ENCODE measurements at regions not wholly inside any gene's neighbourhood (a gene's known extent, or its start where the extent isn't known, plus 50 kb on each side); places are given as distances from the start of the nearest gene placed in this dataset.

DNA sequence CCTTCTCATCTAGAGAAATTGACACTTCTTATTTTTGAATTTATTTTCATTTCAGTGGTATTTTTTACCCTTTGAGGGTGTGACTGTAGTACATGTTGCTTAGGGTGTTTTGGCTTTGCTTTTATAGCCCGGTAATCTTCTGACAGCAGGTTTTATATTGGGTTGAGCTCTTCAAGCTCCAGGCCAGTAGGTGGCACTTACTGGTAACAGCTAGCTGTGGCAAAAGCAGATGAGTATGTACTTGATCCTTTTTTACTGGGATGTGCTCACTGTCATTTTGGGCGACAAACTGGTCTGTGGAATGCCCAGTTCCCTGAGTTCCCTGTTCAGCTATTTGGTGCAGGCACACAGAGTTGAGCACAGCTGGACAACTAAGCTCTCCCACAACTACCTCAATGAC is 916.2 kb upstream of the B3GALT2 start:
- Mint-ChIP-seq H3K4me3 (no peak overlapping the region), H3K27ac (no peak overlapping the region), H3K27me3 (ENCODE audit: low read depth in 2 of 2) (no peaks in the 10 kb centered on the region), H3K36me3 (no peaks in the 10 kb centered on the region), H3K4me1 (no peaks in the 10 kb centered on the region), H3K9me3 (peaks cover 0 to 2% of the 10 kb centered on the region in 2 donors)
- TF ChIP-seq, protein P1, sequence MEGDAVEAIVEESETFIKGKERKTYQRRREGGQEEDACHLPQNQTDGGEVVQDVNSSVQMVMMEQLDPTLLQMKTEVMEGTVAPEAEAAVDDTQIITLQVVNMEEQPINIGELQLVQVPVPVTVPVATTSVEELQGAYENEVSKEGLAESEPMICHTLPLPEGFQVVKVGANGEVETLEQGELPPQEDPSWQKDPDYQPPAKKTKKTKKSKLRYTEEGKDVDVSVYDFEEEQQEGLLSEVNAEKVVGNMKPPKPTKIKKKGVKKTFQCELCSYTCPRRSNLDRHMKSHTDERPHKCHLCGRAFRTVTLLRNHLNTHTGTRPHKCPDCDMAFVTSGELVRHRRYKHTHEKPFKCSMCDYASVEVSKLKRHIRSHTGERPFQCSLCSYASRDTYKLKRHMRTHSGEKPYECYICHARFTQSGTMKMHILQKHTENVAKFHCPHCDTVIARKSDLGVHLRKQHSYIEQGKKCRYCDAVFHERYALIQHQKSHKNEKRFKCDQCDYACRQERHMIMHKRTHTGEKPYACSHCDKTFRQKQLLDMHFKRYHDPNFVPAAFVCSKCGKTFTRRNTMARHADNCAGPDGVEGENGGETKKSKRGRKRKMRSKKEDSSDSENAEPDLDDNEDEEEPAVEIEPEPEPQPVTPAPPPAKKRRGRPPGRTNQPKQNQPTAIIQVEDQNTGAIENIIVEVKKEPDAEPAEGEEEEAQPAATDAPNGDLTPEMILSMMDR (IDR thresholded peaks at IDR 0.05): no peak
- Histone ChIP-seq H3K27me3 (ENCODE audit: control insufficient read depth, insufficient read depth, low read length) (no peaks in the 10 kb centered on the region), H3K36me3 (ENCODE audit: control insufficient read depth, insufficient read depth, low read length) (no peaks in the 10 kb centered on the region), H3K9me3 (ENCODE audit: control insufficient read depth, insufficient read depth, low read length) (peaks cover 5% of the 10 kb centered on the region), H3K4me1 (ENCODE audit: control insufficient read depth, insufficient read depth, low read length) (no peaks in the 10 kb centered on the region), H3K4me3 (ENCODE audit: low read length) (no peak overlapping the region), H3K27ac (ENCODE audit: low read length) (no peak overlapping the region)
- WGBS (ENCODE audit: insufficient coverage): 62% methylated on average over 2 of the region's 2 CpGs
- no peak for ATAC-seq
- intact Hi-C loops (cut with micrococcal nuclease): no loop called here
- DNase-seq: no peak

DNA sequence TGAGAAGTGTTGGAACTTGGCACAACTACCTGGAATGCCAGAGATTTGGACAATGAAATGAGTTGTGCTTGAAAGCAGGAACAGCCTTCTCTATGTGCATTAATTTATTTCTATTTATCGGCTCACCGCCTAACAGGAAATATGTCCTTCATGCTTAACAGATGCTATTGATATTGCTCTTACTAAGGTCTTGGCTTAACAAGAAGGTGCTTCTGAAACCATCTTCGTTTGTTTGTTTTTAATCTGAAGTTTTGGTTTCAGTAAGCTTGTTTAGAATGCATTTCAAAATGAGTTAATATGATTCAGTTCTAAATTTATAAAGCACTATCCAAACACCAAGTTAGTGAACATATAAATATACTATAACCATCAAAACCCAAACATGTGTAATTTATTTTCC is 898.3 kb upstream of the B3GALT2 start:
- no peak overlapping the region for H3K4me3 ChIP-seq (ENCODE audit: low read length)
- H3K4me1 ChIP-seq (ENCODE audit: control insufficient read depth, insufficient read depth, low read length): no peaks in the 10 kb centered on the region
- H3K27ac Mint-ChIP-seq: no peak overlapping the region
- WGBS (ENCODE audit: insufficient coverage): 71% methylated on average over 3 of the region's 3 CpGs
- no peaks in the 10 kb centered on the region for H3K4me1 Mint-ChIP-seq
- no peaks in the 10 kb centered on the region for H3K9me3 ChIP-seq (ENCODE audit: control insufficient read depth, insufficient read depth, low read length)
- DNase-seq: no peak
- H3K36me3 ChIP-seq (ENCODE audit: control insufficient read depth, insufficient read depth, low read length): no peaks in the 10 kb centered on the region
- peaks cover 3 to 7% of the 10 kb centered on the region in 2 donors for H3K9me3 Mint-ChIP-seq
- no peaks in the 10 kb centered on the region for H3K27me3 Mint-ChIP-seq (ENCODE audit: low read depth in 2 of 2)
- H3K36me3 Mint-ChIP-seq: no peaks in the 10 kb centered on the region
- H3K27me3 ChIP-seq (ENCODE audit: control insufficient read depth, insufficient read depth, low read length): no peaks in the 10 kb centered on the region
- no peak overlapping the region for H3K4me3 Mint-ChIP-seq
- TF ChIP-seq, protein P1 (IDR thresholded peaks at IDR 0.05): no peak
- no peak overlapping the region for H3K27ac ChIP-seq (ENCODE audit: low read length)
- intact Hi-C loops (cut with micrococcal nuclease): no loop called here
- no peak for ATAC-seq

DNA sequence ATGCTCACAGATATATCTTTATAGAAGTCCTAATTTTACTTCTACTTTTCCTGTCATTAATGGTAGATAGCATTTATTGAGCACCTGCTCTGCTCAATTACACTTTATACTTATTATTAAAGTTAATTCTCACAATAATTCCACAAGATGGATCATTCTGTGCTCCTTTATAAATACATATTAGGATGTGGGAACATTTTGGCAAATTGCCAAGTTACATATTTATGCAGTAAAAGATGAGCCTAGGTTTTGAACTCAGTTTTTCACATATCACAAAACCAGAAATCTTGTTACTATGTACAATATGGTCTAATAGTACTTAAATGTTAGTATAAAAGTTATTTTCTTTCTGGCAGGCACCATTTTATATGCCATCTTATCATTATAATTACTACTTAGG is 895.0 kb upstream of the B3GALT2 start:
- H3K27ac Mint-ChIP-seq: no peak overlapping the region
- H3K27me3 ChIP-seq (ENCODE audit: control insufficient read depth, insufficient read depth, low read length): no peaks in the 10 kb centered on the region
- TF ChIP-seq, protein P1 (IDR thresholded peaks at IDR 0.05): no peak
- H3K9me3 ChIP-seq (ENCODE audit: control insufficient read depth, insufficient read depth, low read length): no peaks in the 10 kb centered on the region
- no peaks in the 10 kb centered on the region for H3K4me1 Mint-ChIP-seq
- peaks cover 6 to 11% of the 10 kb centered on the region in 2 donors for H3K9me3 Mint-ChIP-seq
- H3K27me3 Mint-ChIP-seq (ENCODE audit: low read depth in 2 of 2): no peaks in the 10 kb centered on the region
- intact Hi-C loops (cut with micrococcal nuclease): no loop called here
- ATAC-seq (no peak), DNase-seq (no peak)
- no peak overlapping the region for H3K4me3 Mint-ChIP-seq
- H3K36me3 Mint-ChIP-seq: no peaks in the 10 kb centered on the region
- no peak overlapping the region for H3K4me3 ChIP-seq (ENCODE audit: low read length)
- H3K36me3 ChIP-seq (ENCODE audit: control insufficient read depth, insufficient read depth, low read length): no peaks in the 10 kb centered on the region
- H3K4me1 ChIP-seq (ENCODE audit: control insufficient read depth, insufficient read depth, low read length): no peaks in the 10 kb centered on the region
- no peak overlapping the region for H3K27ac ChIP-seq (ENCODE audit: low read length)

DNA sequence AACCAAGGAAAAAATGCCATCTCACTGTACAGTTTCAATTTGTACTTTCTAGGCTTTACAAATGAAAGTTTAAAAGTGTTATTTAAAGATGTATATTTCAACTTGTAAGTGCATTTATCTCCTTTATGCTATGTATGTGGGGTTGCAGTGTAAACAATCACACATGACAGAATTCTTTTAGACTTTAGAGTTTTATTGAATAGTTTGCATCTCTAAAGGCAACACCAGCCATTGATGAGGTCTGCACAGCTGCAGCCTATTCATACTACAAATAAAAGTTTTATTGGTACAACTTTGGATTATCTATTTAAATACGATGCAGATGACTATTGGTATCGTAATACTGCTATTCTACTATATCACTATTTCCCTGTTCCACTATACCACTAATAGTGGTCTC is 894.4 kb upstream of the B3GALT2 start:
- Mint-ChIP-seq H3K36me3 (no peaks in the 10 kb centered on the region), H3K4me3 (no peak overlapping the region), H3K9me3 (peaks cover 6 to 9% of the 10 kb centered on the region in 2 donors), H3K27ac (no peak overlapping the region), H3K4me1 (no peaks in the 10 kb centered on the region), H3K27me3 (ENCODE audit: low read depth in 2 of 2) (no peaks in the 10 kb centered on the region)
- DNase-seq (no peak), ATAC-seq (no peak)
- Histone ChIP-seq H3K27ac (ENCODE audit: low read length) (no peak overlapping the region), H3K4me3 (ENCODE audit: low read length) (no peak overlapping the region), H3K9me3 (ENCODE audit: control insufficient read depth, insufficient read depth, low read length) (no peaks in the 10 kb centered on the region), H3K4me1 (ENCODE audit: control insufficient read depth, insufficient read depth, low read length) (no peaks in the 10 kb centered on the region), H3K27me3 (ENCODE audit: control insufficient read depth, insufficient read depth, low read length) (no peaks in the 10 kb centered on the region), H3K36me3 (ENCODE audit: control insufficient read depth, insufficient read depth, low read length) (no peaks in the 10 kb centered on the region)
- TF ChIP-seq, protein P1 (IDR thresholded peaks at IDR 0.05): no peak
- WGBS (ENCODE audit: insufficient coverage): no CpG with 5 or more reads among the region's 2 CpGs
- intact Hi-C loops (cut with micrococcal nuclease): no loop called here

All from natural killer cell (primary cell).